GM18861 (cell line): ENCODE measurements at regions not wholly inside any gene's neighbourhood (a gene's known extent, or its start where the extent isn't known, plus 50 kb on each side); places are given as distances from the start of the nearest gene placed in this dataset.
"Not testable (repeated sequence)": the region's sequence is repeated elsewhere in the genome, so short reads cannot be mapped to it uniquely, and the experiment has no call there.

Experiments
- ATAC-seq: cut with Tn5 transposase; IDR thresholded peaks from one replicate; pipeline ENCODE4 v1.9.1; 2021; ENCODE audit not compliant: unreplicated experiment

DNA sequence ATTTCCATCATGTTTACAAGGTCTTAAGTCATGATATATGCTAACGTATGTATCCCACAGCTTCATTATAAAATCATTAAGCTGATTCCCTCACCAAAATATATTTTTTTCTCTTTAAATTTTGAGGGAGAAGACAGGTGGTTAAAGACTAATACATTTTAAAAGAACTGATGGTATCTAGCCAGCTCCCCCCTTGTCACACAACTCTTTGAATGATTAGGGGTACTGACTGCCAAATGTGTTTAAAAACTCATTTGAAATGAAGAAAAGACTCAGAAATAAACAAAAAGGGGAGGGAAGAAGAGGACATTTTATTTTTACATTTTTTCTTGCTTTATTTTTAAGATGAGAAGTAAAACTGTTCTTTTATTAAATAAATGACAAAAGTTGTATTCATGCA is 805.3 kb downstream of the SATB2 start:
- ATAC-seq, result no peak

DNA sequence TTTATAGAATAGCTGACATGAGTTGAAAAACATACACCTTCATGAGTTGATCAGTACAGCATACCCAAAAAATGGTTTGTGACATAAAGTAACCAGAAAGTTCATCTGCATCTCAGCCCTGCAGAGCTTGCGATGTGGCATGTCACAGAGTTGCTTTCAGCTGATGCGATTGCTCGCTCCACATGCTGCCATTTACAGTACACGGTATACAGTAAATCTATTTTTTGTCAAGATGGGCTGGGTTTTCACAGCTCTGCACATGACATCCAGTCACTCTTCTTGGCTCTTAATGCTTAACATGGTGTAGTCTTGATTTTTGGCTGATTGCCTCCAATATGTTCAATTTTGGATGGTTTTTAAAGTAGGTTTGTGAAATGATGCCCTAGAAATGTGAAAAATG is 811.9 kb downstream of the SATB2 start:
- no peak for ATAC-seq

DNA sequence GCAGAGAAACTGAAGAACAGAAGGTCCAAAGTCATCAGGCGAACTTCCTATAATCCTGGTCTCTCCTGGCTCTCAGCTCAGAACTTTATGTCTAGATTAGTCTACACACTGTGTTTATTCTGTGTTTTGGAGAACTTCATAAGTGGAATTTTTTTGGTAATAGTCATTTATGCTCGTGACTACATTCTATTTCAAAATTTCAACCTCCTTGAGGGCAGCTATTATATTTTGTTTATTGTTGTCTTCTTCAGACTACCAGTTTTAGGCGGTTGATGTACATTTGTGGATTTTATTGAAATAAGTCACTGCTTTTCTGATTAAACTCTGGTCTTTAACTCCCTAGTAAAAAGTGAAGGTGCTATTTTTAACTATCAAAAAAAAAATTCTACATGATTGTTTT is 816.6 kb downstream of the SATB2 start:
- no peak for ATAC-seq

DNA sequence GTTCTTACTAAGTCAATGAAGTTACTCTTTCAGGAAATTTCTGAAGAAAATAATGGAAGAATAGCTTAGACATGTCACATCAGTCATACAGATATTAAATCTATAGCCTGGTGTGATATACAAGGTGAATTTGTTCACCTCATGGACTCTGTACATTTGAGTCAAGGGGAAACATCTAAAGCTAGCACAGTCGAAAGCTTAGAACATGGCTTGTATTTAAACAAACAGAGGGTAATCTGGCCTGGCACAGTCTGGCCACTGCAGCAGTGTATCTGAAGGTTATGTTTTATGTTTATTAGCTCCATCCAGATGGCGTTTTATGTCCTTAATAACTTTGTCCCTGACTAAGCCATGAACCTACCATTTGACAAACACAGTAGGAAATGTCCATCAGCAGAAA is 817.3 kb downstream of the SATB2 start:
- no peak for ATAC-seq

DNA sequence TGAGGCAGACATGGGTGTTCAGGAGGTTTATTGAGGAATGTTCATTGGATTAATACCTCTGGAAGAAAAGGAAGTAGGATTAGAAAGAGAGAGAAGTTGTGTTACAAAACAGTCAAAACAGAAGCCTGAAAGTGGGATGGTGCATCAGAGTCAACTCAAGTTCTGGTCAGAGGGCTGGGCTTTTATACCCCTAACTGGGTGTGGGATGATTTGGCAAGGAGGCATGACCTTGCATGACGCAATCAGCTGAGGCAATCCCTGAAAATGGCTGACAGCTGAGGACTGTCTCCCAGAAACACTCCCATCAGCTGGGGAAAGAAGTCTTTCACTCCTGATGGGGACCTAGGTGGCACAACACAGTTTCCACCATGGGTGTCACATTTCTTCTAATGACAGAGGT is 818.2 kb downstream of the SATB2 start:
- ATAC-seq, result no peak

DNA sequence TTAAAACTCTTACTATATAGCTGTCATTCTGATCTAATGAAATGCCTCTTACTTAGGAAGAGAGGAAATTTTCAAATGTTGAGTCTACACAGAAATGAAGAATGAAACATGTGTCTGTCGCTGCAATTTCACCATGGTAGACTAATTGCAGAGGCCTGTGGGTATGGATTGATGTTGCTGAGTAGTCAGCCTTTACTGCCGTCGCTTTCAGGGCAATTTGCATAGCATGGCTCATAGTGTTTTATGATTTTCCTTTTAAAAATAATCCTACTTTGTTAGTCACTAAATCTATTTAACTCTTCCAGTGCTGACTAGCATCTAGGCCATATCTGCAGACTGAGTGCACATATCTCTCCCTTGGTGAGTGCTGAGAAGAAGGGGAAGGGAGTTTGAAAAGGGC is 819.2 kb downstream of the SATB2 start:
- ATAC-seq, result no peak

DNA sequence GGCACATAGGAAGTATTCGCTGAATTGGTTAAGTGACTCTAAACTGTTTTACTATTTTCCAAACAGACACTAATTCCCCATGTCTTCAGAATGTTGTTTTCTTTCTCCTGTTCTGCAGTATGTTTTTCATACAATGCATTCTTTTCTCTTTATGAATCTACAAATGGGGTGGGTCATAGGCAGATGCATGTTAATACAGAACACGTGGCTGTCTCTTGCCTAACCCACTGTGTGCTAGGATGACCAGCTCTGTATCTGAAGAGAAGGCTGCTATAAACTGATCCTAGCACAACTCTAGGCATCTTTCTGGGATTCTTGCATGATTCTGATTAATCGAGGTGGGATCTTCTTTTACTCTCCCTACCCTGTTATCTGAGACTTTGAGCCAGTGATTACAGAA is 826.0 kb downstream of the PLCL1 start:
- ATAC-seq, result no peak

DNA sequence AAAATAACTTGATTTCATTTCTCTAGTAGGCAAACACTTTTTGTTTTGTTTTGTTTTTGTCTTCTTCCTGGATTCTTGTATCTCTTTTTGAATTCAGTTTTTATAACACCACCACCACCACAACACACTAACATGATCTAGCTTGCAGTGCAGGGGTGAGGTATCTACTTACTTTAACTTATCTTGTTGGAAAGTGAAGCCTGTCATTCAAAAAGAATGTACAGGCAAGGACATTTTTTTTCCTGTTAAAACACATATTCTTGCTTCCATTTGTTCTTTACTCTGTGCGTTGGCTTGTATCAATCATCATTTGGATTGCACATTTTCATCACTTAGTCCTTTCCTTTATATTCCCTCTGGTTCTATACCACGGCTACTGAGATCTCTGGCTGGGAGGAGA is 824.2 kb downstream of the PLCL1 start:
- ATAC-seq, result no peak

DNA sequence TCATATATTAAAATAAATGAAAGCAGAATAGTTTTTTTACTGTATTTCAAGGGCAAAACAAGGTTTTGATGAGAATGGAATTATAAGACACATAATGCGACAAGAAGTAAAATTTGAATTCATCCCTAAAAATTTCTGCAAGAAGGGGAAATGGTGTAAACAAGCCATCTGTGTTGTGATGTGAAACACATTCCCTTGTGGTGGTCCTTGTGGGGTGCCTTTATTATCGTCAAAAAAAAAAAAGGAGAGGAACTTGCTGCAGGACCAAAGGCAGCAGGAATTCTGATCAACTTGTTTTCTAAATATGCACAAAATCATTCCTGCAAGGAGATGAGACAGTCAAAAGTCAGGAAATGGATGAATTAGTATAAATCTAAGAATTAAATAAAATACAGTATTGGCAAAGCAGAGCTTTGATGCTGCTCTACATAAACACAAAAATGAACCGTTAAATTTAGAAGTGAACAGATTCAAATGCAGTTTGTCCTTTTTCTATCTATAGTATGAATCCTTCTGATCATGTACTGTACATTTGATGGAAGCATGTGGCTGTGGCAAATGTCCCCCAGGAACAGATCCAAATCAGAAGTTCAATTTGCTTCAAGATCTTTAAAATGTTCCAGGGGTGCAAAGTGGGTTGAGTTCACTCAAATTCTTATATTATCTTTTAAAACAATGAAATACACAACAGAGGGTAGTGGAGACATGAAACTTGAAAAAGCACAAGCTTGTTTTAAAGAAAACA is 818.8 kb downstream of the PLCL1 start:
- no peak for ATAC-seq

DNA sequence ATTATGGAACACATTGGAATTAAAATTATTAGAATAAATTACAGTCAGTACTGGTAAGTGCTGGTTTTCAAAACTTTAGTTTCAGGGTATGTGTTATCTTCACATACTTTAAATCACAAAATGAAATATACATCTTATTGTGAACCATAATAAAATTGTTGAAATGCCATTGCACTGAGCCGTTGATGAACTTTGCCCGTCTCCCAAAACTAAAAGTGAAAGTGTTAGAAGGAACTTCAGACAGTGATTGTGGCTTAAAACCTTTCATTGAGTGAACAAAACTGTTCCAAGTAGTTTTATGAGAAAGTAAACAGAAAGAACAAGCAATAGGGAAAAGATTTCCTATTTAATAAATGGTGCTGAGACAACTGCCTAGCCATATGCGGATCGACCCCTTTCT is 811.6 kb downstream of the PLCL1 start:
- ATAC-seq, result no peak

DNA sequence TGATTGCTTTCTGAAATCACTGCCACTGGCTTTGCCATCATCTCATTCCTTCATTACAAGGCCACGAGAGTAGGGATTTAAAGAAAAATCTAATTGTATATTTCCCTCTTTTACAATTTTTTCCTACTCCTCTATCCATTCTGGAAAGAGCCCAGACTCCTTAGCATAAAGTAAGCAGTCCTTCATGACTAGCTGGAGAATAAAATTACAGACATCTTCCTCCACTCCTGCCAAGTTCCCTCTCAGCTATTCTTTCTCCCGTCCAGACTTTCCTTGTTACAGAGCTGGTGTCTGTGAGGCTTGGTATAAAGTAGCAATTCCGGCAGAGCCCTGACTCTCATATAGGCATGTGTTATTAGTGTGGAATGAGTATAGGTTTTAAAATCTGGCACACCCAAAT is 806.8 kb downstream of the PLCL1 start:
- no peak for ATAC-seq

DNA sequence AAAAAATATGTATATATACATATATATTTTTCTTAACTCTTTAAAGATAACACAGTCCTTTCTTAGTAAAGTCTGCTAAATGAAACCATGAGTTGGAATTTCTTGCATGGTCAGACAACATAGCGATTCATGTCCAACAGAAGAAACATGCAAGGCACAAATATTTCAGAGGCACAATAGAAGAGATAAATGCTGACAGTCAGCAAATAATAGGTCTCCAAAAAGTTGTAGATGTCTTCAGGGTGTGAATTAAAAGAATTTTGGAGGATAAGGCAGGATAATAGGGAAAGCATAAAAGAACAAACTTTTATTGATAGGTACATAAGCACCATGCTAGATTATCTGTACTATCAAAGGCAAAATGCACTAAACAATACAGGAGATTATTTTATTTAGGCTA is 800.2 kb downstream of the PLCL1 start:
- ATAC-seq, result no peak

DNA sequence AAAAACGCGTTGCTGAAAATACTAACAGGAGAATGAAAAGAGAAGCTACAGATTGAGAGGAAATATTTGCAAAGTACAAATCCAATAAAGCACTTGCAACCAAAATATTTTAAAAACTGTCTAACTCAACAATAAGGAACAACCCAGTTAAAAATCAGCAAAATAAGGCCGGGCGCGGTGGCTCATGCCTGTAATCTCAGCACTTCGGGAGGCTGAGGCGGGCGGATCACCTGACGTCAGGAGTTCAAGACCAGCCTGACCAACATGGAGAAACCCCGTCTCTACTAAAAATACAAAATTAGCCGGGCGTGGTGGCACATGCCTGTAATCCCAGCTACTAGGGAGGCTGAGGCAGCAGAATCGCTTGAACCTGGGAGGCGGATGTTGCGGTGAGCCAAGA is 798.6 kb downstream of the PLCL1 start:
- not testable (repeated sequence) for ATAC-seq

DNA sequence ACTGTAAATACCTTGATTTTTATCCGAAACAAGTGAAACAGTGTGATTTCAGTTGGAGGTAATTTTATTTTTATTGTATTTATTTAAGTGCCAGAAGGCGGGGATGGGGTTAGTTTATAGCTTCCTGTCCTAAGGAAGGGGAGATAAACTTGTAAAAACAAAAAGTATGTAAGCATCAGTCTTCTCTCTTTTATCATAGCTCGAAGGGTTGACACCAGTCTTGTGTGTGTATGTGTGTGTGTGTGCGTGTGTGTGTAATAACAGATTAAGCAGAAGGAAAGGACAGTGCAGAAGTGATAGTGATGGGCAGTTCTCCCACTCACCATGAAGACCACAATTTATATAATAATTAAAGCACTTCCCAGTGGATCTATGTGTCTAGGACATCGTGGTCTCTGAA is 793.3 kb downstream of the PLCL1 start:
- ATAC-seq, result no peak

DNA sequence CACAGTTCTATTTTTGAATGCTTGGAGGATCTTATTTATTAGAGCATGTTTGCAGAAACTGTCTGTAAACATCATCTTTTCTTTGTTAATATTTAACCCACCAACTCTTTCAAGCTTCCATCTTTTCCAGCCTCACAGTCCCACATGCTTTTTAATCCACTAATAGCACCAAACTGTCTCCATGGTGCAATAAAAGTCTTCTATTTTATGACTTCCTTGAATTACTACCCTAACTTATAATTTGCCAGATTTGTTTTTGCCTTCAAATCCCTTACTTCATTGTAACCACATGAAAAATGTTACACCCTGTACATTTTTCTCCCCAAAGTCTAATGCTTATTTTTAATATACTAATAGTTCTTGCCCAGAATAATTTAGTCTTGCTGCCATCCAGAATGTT is 792.6 kb downstream of the PLCL1 start:
- ATAC-seq, result no peak

DNA sequence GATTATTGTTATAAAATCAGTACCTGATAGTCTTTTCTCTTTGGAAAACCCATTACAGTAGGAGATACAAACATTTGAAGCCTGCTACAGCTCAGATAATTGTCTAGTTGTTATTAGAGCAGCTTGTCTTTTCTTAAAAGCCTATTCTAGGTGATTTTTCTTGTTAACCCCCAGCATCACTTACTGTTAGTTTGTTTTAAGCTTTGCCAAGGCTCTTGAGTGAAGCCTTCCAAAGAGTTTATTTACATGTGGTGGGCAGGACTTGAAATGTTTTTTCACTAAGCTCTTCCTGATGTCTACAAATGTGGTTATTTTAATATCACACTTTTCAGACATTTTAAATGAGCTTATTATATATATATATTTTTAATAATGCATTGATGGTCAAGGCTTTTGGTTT is 791.3 kb downstream of the PLCL1 start:
- no peak for ATAC-seq

DNA sequence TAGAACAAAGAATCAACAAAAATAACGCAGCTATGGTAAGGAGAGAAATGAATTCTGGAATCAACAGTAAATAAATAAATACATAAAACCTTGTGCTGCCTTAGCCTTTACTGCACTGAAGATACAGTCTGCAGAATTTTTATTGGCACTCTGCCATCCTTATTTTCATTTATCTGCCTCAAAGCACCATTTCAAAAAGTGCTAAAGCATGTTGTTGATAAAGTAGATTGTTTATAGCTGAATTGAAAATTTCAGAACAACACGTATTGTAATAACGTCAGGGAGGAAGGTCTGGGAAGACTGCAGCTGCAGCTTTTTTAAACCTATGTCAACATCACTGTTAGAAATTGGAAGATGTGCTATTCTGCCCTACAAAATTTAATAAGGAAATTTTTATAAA is 787.2 kb downstream of the PLCL1 start:
- no peak for ATAC-seq

DNA sequence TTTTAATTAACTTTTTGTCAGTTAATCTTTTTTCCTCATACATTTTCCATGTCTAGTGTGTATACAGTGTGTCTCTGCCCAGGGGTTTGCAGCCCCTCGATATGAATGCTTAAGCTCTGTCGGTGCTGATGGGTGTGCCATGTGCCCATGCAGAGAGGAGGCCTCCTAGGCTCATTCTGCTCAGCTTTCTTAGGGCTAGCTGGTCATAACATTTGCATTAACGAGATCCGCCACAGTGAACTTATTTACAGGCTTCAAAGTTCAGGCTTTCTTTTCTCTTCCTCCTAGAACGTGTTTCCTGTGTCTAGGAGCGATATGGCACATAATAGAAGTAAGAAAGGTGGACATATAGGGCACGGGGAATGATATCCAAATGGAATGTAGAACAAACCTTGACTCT is 783.3 kb downstream of the PLCL1 start:
- ATAC-seq, result no peak

DNA sequence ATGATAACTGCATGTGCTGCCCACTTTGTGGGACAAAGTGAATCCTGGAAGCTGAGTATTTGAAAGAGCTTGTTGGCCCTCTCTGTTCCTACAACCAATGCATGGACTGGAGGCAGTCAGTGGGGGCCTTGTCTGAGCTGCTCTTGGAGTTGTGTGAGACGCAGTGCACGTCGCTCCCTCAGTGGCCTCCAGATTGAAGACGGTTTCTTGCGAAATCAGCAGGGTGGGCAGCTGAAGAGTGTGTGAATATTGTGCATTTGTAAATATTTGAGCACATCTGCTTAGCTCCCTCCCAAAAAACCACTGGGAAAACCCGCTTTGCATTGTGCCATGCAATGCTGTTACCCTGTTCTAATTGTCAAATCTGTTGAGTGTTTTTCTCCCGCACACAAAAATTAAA is 782.8 kb downstream of the PLCL1 start:
- ATAC-seq, result no peak

DNA sequence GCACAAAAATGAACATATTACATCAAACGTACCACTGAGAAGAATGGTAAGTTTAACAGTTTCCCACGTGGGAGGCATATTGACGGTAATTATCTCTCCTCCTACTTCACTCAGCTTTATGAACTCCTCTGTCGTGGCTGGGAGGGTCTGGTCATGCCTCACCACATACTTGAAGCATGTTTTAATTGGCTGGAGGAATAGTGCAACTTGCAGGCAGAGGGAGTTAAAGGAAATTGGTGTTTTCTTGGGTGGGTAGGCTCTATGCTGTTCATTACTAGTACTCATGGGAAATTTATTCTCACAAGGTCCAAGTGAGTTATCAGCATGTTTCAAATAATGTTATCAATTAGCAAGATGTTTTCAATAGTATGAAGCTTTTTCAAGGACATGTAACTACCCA is 767.0 kb downstream of the PLCL1 start:
- ATAC-seq, result no peak

DNA sequence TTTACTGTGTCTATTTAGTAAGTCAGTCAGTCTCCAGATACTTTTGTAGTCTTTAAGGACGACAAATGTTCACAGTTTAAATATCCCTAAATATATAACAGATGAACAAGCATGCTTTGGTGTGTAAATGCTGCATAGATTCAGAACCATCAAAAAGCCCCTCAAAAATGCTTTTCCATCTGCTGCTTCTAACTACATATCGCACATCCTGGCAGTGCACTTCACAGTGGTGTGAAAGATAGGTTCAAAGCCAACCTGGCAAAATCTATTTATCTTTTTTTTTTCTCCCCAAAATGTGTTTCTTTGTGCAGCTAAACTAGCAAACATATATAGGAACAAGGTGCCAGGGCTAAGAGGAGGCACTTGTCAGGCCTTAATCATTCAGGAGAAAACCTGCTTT is 753.8 kb downstream of the PLCL1 start:
- no peak for ATAC-seq

DNA sequence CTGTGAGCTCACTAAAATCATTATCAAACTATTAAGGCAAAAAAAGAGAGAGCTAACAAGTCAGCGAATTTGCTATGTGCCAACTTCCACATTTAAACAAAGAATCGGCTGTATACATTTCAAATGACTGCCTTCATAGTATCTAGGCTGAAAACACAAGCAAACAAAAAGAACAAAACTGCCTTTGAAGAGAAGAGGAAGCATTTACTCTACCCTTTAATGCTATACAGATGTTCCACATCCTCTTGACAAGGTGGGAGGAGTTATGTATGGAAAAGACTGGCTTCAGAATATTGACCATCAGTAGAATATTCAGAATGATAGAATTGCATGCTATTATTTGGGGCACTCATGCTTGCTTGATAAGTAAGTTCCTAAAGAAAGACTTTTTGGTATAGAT is 741.7 kb downstream of the PLCL1 start:
- no peak for ATAC-seq

DNA sequence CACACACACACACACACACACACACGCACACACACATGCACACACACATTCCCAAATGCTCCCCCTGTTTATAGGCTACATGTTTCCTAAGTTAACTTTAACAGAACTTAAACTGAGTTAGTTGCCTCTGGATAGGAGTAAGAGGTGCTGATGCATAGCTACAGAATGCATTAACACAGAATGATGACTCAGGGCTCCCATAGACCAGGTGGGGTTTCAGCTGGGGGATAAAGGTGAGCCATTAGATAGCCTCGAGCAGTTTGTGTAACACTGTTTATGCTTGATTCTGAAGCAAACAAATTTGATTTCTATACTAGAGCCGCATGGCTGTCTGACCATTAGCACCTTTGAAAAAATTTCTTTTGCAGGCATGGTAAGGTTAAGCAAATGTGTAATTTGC is 741.0 kb downstream of the PLCL1 start:
- no peak for ATAC-seq

DNA sequence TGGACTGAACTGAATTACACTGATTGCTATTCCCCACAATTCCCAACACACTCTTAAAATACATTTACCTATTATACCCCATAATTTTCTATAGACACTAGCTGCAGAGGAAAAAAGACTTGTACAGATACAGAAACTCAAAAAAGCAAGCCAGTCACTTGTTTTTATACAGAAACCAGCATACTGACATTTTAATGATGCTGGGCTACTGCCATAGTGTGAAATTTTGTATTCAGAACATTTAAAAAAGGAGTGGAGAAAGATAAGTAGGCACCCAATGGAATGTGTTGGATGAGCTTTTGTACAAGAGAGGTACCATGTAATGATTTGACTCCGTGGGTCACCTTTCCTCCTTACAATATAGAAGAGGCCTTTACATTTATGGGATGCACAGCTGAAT is 740.1 kb downstream of the PLCL1 start:
- no peak for ATAC-seq
